Uterus (tissue), 2 donors: ENCODE measurements at regions not wholly inside any gene's neighbourhood (a gene's known extent, or its start where the extent isn't known, plus 50 kb on each side); places are given as distances from the start of the nearest gene placed in this dataset.

Source experiments
- CTCF ChIP-seq, 4 experiments: fragments of 200-600 bp in 2 of 4; fragments of 450-650 bp in 2 of 4; sonication (generic) in 2 of 4; IDR thresholded peaks; one replicate each; pipeline ENCODE4 v1.5.1; 2016 to 2019; ENCODE audit warnings: antibody characterized with exemption in 4 of 4, mild to moderate bottlenecking in 2 of 4, moderate library complexity in 1 of 4
- POLR2A ChIP-seq, 2 donors: fragments of 450-650 bp; IDR thresholded peaks; one replicate each; pipeline ENCODE4 v1.6.1; 2016; ENCODE audit warnings: antibody characterized with exemption in 2 of 2, mild to moderate bottlenecking in 1 of 2, moderate library complexity in 1 of 2

- no peak for TF ChIP-seq CTCF (IDR thresholded peaks at IDR 0.05)
- no peak for TF ChIP-seq POLR2A (IDR thresholded peaks at IDR 0.05)
Measured at GRCh38 chr12:14113031-14113430, 131.6 kb upstream of the GRIN2B start.
